Activated T-helper 2 cell treated with anti-CD3 and anti-CD28 coated beads, Interferon-gamma antibody, Interleukin-2, Interleukin-4, amounts not matched to agents 10 μg/mL and 5 μg/mL and 100 μg/mL, durations not matched to agents 14 hours and 24 hours and 36 hours (primary cell): ENCODE measurements at regions not wholly inside any gene's neighbourhood (a gene's known extent, or its start where the extent isn't known, plus 50 kb on each side); places are given as distances from the start of the nearest gene placed in this dataset.

Experiments
- DNase-seq: peaks from one replicate; pipeline ENCODE4 v3.0.0; 2021; ENCODE audit warnings: low spot score
- H3K27ac Mint-ChIP-seq: one replicate; pipeline ENCODE4 v1.8.0; 2021; ENCODE audit warnings: mixed read lengths
- H3K27me3 Mint-ChIP-seq: one replicate; pipeline ENCODE4 v1.8.0; 2021; ENCODE audit warnings: low read depth, mixed read lengths
- H3K36me3 Mint-ChIP-seq: one replicate; pipeline ENCODE4 v1.8.0; 2021; ENCODE audit warnings: low read depth, mixed read lengths
- H3K4me1 Mint-ChIP-seq: one replicate; pipeline ENCODE4 v1.8.0; 2021; ENCODE audit warnings: low read depth, mixed read lengths
- H3K4me3 Mint-ChIP-seq: one replicate; pipeline ENCODE4 v1.8.0; 2021; ENCODE audit warnings: low read depth, mild to moderate bottlenecking, moderate library complexity, mixed read lengths
- H3K9me3 Mint-ChIP-seq: one replicate; pipeline ENCODE4 v1.8.0; 2021; ENCODE audit warnings: mixed read lengths
- intact Hi-C: fragments of 100-400 bp; cut with micrococcal nuclease; formaldehyde crosslinking; loops from one replicate; pipeline ENCODE4 v1.15.1; 2023

DNA sequence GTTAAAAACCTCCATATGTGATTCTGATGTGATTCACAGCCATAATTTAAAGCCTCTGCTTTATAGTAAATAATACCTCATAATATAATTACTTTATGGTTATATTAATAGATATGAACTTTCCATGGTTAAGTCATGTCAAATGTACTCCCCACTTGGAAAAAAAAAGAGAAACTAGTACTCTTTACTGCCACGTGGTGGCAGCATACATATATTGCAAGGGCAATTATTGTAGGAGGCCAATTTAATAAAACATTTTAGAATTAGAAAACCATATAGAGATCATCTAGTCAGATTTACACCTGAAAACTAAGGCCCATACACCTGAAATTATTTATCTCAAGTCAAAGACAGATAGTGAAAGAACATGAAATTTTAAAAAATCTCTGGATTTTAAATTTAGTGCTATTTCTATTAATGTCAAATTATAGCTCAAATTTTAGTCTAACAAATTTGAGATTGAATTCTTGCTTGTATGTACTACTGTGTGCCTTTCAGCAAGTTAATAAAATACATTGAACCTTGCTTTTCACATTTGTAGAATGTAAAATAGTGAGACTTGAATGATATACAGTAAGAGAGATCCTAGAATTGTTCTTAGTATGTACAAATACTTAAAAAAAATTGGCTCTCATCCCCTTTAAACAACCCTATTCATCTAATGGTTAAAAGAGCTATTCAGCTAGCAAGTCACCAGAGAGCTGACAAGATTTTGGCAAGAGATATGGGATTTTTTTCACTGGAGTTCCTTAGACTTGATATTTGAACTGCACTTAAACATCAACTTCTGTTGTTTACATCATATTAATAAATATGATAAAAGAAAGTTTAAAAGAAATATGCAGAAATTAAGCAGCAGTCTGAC, 603.8 kb downstream of the TLE4 start:
- no peaks in the 10 kb centered on the region for H3K36me3 Mint-ChIP-seq
- intact Hi-C loops = no loop called here
- no peaks in the 10 kb centered on the region for H3K27me3 Mint-ChIP-seq
- no peak overlapping the region for H3K27ac Mint-ChIP-seq
- DNase-seq = no peak
- no peaks in the 10 kb centered on the region for H3K4me1 Mint-ChIP-seq
- no peak overlapping the region for H3K4me3 Mint-ChIP-seq
- no peaks in the 10 kb centered on the region for H3K9me3 Mint-ChIP-seq

- H3K4me1 Mint-ChIP-seq = no peaks in the 10 kb centered on the region
- DNase-seq = no peak
- intact Hi-C loops = no loop called here
- no peaks in the 10 kb centered on the region for H3K9me3 Mint-ChIP-seq
- H3K27me3 Mint-ChIP-seq = no peaks in the 10 kb centered on the region
- no peak overlapping the region for H3K4me3 Mint-ChIP-seq
- no peaks in the 10 kb centered on the region for H3K36me3 Mint-ChIP-seq
- no peak overlapping the region for H3K27ac Mint-ChIP-seq
These were observed 592.1 kb downstream of the TLE4 start for GRCh38 chr9:80163889-80164288.

DNA sequence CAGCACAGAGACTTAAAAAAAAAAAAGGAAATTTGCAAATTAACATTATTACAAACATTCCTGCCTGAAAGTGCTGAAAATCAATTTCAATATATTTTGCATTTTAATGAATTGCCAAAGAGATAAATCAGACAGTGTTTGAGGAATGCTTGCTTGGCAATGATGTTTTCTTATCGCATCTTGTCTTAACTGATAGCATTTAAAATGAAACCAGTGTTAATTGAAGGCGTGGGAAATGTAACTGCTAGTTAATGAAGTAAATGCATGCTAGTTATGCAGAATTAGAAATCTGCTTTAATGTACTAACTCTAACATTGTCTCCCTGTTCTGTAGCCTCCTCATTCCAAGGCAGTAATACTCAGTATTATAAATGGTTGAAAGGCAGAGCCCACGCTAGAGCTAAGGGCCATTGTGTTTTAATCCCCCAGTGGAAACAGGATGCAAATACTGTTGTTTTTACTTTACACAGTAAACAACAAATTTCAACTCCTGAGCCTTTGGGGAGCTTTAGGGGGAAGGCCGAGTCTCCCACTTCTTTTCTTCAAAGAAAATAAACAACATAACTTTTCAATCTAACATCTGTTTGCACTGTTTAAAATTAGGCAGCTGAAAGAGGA, 586.9 kb downstream of the TLE4 start:
- H3K36me3 Mint-ChIP-seq = no peaks in the 10 kb centered on the region

DNA sequence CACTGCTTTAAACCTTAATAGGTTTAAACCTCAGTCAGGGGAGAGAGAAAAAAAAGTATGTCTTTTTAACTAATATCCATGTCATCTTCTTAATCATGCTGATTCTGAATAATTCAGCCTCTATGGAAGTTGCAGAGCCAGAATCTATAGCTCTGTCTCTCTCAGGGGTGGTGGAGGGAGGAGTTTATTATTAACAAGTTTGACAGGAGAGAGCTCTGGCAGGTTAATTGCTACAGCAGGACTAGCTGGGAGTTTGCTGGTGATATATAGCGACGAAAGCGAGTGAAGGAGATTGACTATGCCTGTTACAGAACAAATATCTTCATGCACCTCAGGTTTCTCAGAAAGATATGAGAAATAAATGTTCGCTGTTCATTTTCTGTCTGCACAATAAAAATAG, 586.4 kb downstream of the TLE4 start:
- no peaks in the 10 kb centered on the region for H3K36me3 Mint-ChIP-seq
- H3K4me1 Mint-ChIP-seq = no peaks in the 10 kb centered on the region
- no peaks in the 10 kb centered on the region for H3K9me3 Mint-ChIP-seq
- H3K27me3 Mint-ChIP-seq = no peaks in the 10 kb centered on the region
- DNase-seq = no peak
- H3K4me3 Mint-ChIP-seq = no peak overlapping the region
- H3K27ac Mint-ChIP-seq = no peak overlapping the region
- intact Hi-C loops = no loop called here

More for the DNA sequence above, 586.9 kb downstream of the TLE4 start:
- no peak for DNase-seq
- Mint-ChIP-seq H3K4me1 (no peaks in the 10 kb centered on the region), H3K27ac (no peak overlapping the region), H3K4me3 (no peak overlapping the region), H3K27me3 (no peaks in the 10 kb centered on the region), H3K9me3 (no peaks in the 10 kb centered on the region)
- intact Hi-C loops = no loop called here

DNA sequence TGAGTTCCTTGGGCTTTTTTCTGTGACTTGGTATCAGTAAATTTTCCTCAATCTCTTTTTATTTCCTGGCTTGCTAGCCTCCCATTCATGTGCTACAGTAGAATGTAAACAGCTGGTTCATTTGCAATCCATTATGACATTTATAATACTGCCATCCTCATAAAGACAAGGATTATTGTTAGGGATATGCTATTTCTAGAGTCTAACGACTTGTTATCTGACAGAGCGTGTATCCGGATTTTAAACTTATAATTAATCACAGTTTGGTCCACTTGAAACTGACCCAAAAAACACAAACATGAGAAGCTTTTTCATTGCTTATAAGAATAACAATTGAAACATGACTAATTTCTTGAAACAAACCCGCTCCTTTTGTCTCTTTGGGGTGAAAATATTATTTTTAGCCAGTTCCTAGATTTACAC, 585.8 kb downstream of the TLE4 start:
- H3K36me3 Mint-ChIP-seq = no peaks in the 10 kb centered on the region
- H3K27me3 Mint-ChIP-seq = no peaks in the 10 kb centered on the region
- H3K4me1 Mint-ChIP-seq = no peaks in the 10 kb centered on the region
- DNase-seq = no peak
- H3K9me3 Mint-ChIP-seq = no peaks in the 10 kb centered on the region
- intact Hi-C loops = no loop called here
- no peak overlapping the region for H3K27ac Mint-ChIP-seq
- no peak overlapping the region for H3K4me3 Mint-ChIP-seq

GRCh38 chr9:80156756-80157472, 585.1 kb downstream of the TLE4 start:
- no peaks in the 10 kb centered on the region for H3K27me3 Mint-ChIP-seq
- H3K9me3 Mint-ChIP-seq = no peaks in the 10 kb centered on the region
- intact Hi-C loops = no loop called here
- H3K4me1 Mint-ChIP-seq = no peaks in the 10 kb centered on the region
- H3K4me3 Mint-ChIP-seq = no peak overlapping the region
- no peak for DNase-seq
- H3K36me3 Mint-ChIP-seq = no peaks in the 10 kb centered on the region
- no peak overlapping the region for H3K27ac Mint-ChIP-seq

- no peaks in the 10 kb centered on the region for H3K4me1 Mint-ChIP-seq
- no peak for DNase-seq
- H3K4me3 Mint-ChIP-seq = no peak overlapping the region
- H3K36me3 Mint-ChIP-seq = no peaks in the 10 kb centered on the region
- no peaks in the 10 kb centered on the region for H3K27me3 Mint-ChIP-seq
- intact Hi-C loops = no loop called here
- H3K27ac Mint-ChIP-seq = no peak overlapping the region
- no peaks in the 10 kb centered on the region for H3K9me3 Mint-ChIP-seq
These were observed 584.5 kb downstream of the TLE4 start for GRCh38 chr9:80156262-80156661.

- Mint-ChIP-seq H3K4me1 (no peaks in the 10 kb centered on the region), H3K27ac (no peak overlapping the region), H3K4me3 (no peak overlapping the region), H3K9me3 (peaks cover 12% of the 10 kb centered on the region), H3K36me3 (no peaks in the 10 kb centered on the region), H3K27me3 (no peaks in the 10 kb centered on the region)
- no peak for DNase-seq
- intact Hi-C loops = no loop called here
These were observed 576.1 kb downstream of the TLE4 start for GRCh38 chr9:80147866-80148265.

DNA sequence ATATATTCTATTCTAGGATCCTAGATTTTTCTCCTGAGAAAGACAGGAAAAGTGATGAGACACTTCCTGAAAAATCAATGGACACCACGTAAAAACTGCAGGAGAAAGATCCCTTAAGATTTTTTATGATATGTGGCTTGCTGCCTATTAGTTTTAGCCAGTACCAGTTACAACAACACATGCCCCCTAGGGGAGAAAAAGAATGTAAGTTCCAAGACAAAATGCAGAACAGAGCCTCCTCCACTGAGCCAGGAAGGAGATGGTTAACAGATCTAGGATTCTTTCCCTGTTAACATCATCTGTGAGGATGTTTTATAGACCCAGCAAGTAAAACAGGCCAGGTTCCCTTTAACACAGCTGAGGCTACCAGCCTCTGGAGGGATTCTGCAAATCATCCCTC, 574.7 kb downstream of the TLE4 start:
- Mint-ChIP-seq H3K27me3 (no peaks in the 10 kb centered on the region), H3K4me3 (no peak overlapping the region), H3K36me3 (no peaks in the 10 kb centered on the region), H3K4me1 (no peaks in the 10 kb centered on the region), H3K9me3 (peaks cover 12% of the 10 kb centered on the region), H3K27ac (no peak overlapping the region)
- intact Hi-C loops = no loop called here
- DNase-seq = no peak

GRCh38 chr9:80144856-80145255, 573.1 kb downstream of the TLE4 start:
- Mint-ChIP-seq H3K4me1 (no peaks in the 10 kb centered on the region), H3K4me3 (no peak overlapping the region), H3K27me3 (no peaks in the 10 kb centered on the region), H3K27ac (no peak overlapping the region), H3K9me3 (peaks cover 4% of the 10 kb centered on the region), H3K36me3 (no peaks in the 10 kb centered on the region)
- intact Hi-C loops = no loop called here
- DNase-seq = no peak

- H3K27me3 Mint-ChIP-seq = no peaks in the 10 kb centered on the region
- intact Hi-C loops = no loop called here
- H3K4me1 Mint-ChIP-seq = no peaks in the 10 kb centered on the region
- H3K9me3 Mint-ChIP-seq = no peaks in the 10 kb centered on the region
- H3K27ac Mint-ChIP-seq = no peak overlapping the region
- H3K4me3 Mint-ChIP-seq = no peak overlapping the region
- H3K36me3 Mint-ChIP-seq = no peaks in the 10 kb centered on the region
- DNase-seq = no peak
These were observed 572.6 kb downstream of the TLE4 start for GRCh38 chr9:80144406-80144805.

GRCh38 chr9:80143899-80144298, 572.1 kb downstream of the TLE4 start:
- no peak overlapping the region for H3K4me3 Mint-ChIP-seq
- no peak for DNase-seq
- H3K36me3 Mint-ChIP-seq = no peaks in the 10 kb centered on the region
- H3K4me1 Mint-ChIP-seq = no peaks in the 10 kb centered on the region
- no peaks in the 10 kb centered on the region for H3K27me3 Mint-ChIP-seq
- no peaks in the 10 kb centered on the region for H3K9me3 Mint-ChIP-seq
- H3K27ac Mint-ChIP-seq = no peak overlapping the region
- intact Hi-C loops = no loop called here

- H3K27ac Mint-ChIP-seq = no peak overlapping the region
These were observed 562.7 kb downstream of the TLE4 start for GRCh38 chr9:80134487-80134886.

More at GRCh38 chr9:80134487-80134886, 562.7 kb downstream of the TLE4 start:
- Mint-ChIP-seq H3K4me1 (peaks cover 2% of the 10 kb centered on the region), H3K9me3 (no peaks in the 10 kb centered on the region), H3K36me3 (no peaks in the 10 kb centered on the region), H3K27me3 (no peaks in the 10 kb centered on the region), H3K4me3 (no peak overlapping the region)
- no peak for DNase-seq
- intact Hi-C loops = no loop called here
